ENCODE measurements at regions not wholly inside any gene's neighbourhood (a gene's known extent, or its start where the extent isn't known, plus 50 kb on each side); places are given as distances from the start of the nearest gene placed in this dataset.

DNA sequence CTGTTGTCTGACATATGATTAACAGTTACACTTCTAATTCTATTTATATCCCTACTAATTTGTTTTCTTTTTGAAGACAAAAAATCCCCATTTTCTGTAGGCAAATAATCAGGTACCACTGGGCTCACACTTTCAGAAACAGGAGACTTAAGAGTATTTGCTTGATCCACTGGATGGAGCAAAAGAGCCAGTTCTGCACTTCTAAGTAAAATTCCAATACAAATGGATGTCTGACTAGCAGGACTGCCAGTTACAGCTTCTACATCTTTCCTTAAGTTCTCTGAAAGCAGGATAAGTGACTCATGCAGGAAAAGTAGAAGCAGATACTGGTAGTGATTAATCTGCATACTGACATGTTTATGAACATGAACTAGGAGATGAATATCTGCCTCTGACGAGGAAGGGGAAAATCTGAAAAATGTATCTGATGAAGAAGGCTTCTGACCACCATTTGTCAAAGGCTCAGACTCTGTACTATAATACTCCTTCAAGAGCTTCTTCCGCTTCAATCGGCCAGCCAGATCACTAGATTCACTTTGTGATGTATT is 73.8 kb upstream of the ANKS1B start:
- TF ChIP-seq, protein P1, sequence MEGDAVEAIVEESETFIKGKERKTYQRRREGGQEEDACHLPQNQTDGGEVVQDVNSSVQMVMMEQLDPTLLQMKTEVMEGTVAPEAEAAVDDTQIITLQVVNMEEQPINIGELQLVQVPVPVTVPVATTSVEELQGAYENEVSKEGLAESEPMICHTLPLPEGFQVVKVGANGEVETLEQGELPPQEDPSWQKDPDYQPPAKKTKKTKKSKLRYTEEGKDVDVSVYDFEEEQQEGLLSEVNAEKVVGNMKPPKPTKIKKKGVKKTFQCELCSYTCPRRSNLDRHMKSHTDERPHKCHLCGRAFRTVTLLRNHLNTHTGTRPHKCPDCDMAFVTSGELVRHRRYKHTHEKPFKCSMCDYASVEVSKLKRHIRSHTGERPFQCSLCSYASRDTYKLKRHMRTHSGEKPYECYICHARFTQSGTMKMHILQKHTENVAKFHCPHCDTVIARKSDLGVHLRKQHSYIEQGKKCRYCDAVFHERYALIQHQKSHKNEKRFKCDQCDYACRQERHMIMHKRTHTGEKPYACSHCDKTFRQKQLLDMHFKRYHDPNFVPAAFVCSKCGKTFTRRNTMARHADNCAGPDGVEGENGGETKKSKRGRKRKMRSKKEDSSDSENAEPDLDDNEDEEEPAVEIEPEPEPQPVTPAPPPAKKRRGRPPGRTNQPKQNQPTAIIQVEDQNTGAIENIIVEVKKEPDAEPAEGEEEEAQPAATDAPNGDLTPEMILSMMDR (IDR thresholded peaks at IDR 0.05) = no peak
- TF ChIP-seq EP300 (IDR thresholded peaks at IDR 0.05) = no peak

Measured in tibial nerve (tissue), 4 donors.